ENCODE measurements at regions not wholly inside any gene's neighbourhood (a gene's known extent, or its start where the extent isn't known, plus 50 kb on each side); places are given as distances from the start of the nearest gene placed in this dataset.
"Not testable (repeated sequence)": the region's sequence is repeated elsewhere in the genome, so short reads cannot be mapped to it uniquely, and the experiment has no call there.

- not testable (repeated sequence) for TF ChIP-seq CTCF, POLR2A (IDR thresholded peaks at IDR 0.05)
Observed at GRCh38 chrX:65891817-65892216, 148.1 kb downstream of the VSIG4 start.

All from adrenal gland (tissue), 5 donors.